K562 (cell line): ENCODE measurements at regions not wholly inside any gene's neighbourhood (a gene's known extent, or its start where the extent isn't known, plus 50 kb on each side); places are given as distances from the start of the nearest gene placed in this dataset.

Source experiments
- ATAC-seq: fragments of 200-7000 bp; cut with Tn5 transposase; 3 replicates; pipeline ENCODE4 v1.9.1; 2020; ENCODE audit warnings: moderate library complexity
- BruUV-seq: library from RNA; stranded (reverse); fragments of 400-500 nt; replicated peaks from 2 replicates; lab custom pipeline; 2021; lab: Mats Ljungman, UMichigan
- CTCF ChIA-PET: fragments of 300-600 bp; formaldehyde crosslinking; extraction: SDS; loops from one replicate; lab custom pipeline; 2021; ENCODE audit warnings: low intra/inter-chr PET ratio; lab: Yijun Ruan, JAX
- POLR2A ChIA-PET: fragments of 300-600, 350-650 bp; sonication (Branson Sonifier 250); formaldehyde crosslinking; extraction: SDS; loops from one replicate; lab custom pipeline; 2021; ENCODE audit warnings: antibody characterized with exemption, inconsistent platforms; lab: Yijun Ruan, JAX
- DNase-seq, 4 experiments: peaks; one replicate each; pipeline versions ENCODE4 v3.0.0 to v3.0.0-alpha.2; 2011 to 2018; ENCODE audit warnings: low spot score in 3 of 4, mixed read lengths in 3 of 4; ENCODE audit errors: extremely low read depth in 1 of 4
- FAIRE-seq: peaks from 2 replicates; lab custom pipeline; 2011; peaks lifted over from hg19 to GRCh38; lab: Jason Lieb, UNC
- H2AFZ ChIP-seq: 2 replicates; pipeline ENCODE4 v1.6.0; 2011; ENCODE audit warnings: low read depth, low read length, control low read depth, inconsistent platforms
- H3K27ac ChIP-seq: fragments of 200-600 bp; 3 replicates; pipeline ENCODE4 v1.8.0; 2011; ENCODE audit warnings: low read depth, mild to moderate bottlenecking, control low read depth, inconsistent platforms, low read length, moderate library complexity, mixed read lengths; ENCODE audit errors: extremely low read depth
- H3K27me3 ChIP-seq, 2 experiments: fragments of 300-600 bp in 1 of 2; 2 replicates in 1 of 2; 3 replicates in 1 of 2; pipeline versions ENCODE4 v1.6.0 to v1.8.0; 2011; ENCODE audit warnings: inconsistent platforms in 2 of 2, low read length in 2 of 2, mild to moderate bottlenecking in 1 of 2, mixed read lengths in 1 of 2, moderate library complexity in 1 of 2; ENCODE audit not compliant: control insufficient read depth in 2 of 2, insufficient read depth in 2 of 2
- H3K36me3 ChIP-seq: fragments of 300-600 bp; 3 replicates; pipeline ENCODE4 v1.8.0; 2011; ENCODE audit warnings: mild to moderate bottlenecking, low read length, inconsistent platforms; ENCODE audit not compliant: control insufficient read depth, insufficient read depth
- H3K4me1 ChIP-seq, 2 experiments: fragments of 200-600 bp in 1 of 2; replicated peaks in 1 of 2; 2 replicates in 1 of 2; 3 replicates in 1 of 2; pipeline versions ENCODE4 v1.5.1 to v1.8.0; 2011; ENCODE audit warnings: inconsistent platforms in 2 of 2, low read length in 2 of 2, mild to moderate bottlenecking in 1 of 2, mixed read lengths in 1 of 2, moderate library complexity in 1 of 2; ENCODE audit not compliant: control insufficient read depth in 2 of 2, insufficient read depth in 2 of 2
- H3K4me2 ChIP-seq: 2 replicates; pipeline ENCODE4 v1.6.1; 2011; ENCODE audit warnings: low read length, control low read depth, inconsistent platforms, mixed read lengths; ENCODE audit not compliant: insufficient read depth
- H3K4me3 ChIP-seq: fragments of 200-600 bp; sonication (generic), shearing (Covaris generic); 2 replicates; pipeline ENCODE4 v1.5.1; 2016; ENCODE audit warnings: control low read depth, inconsistent platforms
- H3K79me2 ChIP-seq: fragments of 200-600 bp; 3 replicates; pipeline ENCODE4 v1.8.0; 2011; ENCODE audit warnings: low read length, inconsistent platforms; ENCODE audit not compliant: control insufficient read depth, insufficient read depth
- H3K9ac ChIP-seq, 2 experiments: 2 replicates each; pipeline versions ENCODE4 v1.6.0 to v1.6.1; 2011; ENCODE audit warnings: low read depth in 2 of 2, low read length in 2 of 2, control low read depth in 1 of 2, inconsistent platforms in 1 of 2, mild to moderate bottlenecking in 1 of 2, mixed read lengths in 1 of 2; ENCODE audit not compliant: insufficient read depth in 1 of 2
- H3K9me1 ChIP-seq: one replicate; pipeline ENCODE4 v1.6.0; 2011; ENCODE audit warnings: inconsistent platforms, mild to moderate bottlenecking, low read length, moderate library complexity; ENCODE audit not compliant: control insufficient read depth, insufficient read depth
- H3K9me3 ChIP-seq: replicated peaks from 2 replicates; pipeline ENCODE4 v1.5.1; 2011; ENCODE audit warnings: low read depth, low read length, inconsistent platforms; ENCODE audit not compliant: control insufficient read depth, insufficient read depth
- H4K20me1 ChIP-seq: replicated peaks from 2 replicates; pipeline ENCODE4 v1.6.1; 2011; ENCODE audit warnings: low read length, inconsistent platforms, mixed read lengths; ENCODE audit not compliant: control insufficient read depth, insufficient read depth
- BCL6 ChIP-seq: fragments of 250-450 bp; sonication (Bioruptor Pico); IDR thresholded peaks from 2 replicates; pipeline ENCODE4 v1.4.0; 2020
- BRD9 ChIP-seq: fragments of 450-650 bp; IDR thresholded peaks from 2 replicates; pipeline ENCODE4 v1.6.1; 2018; ENCODE audit warnings: low read depth; ENCODE audit not compliant: partially characterized antibody
- CBX2 ChIP-seq: fragments of 200-600 bp; sonication (generic); IDR thresholded peaks from one replicate; pipeline ENCODE4 v1.6.1; 2012; ENCODE audit warnings: mild to moderate bottlenecking, low read length, inconsistent platforms; ENCODE audit not compliant: insufficient read depth, poor library complexity, severe bottlenecking
- DPF2 ChIP-seq: fragments of 450-650 bp; IDR thresholded peaks from 2 replicates; pipeline ENCODE4 v1.6.1; 2016
- HDAC6 ChIP-seq: IDR thresholded peaks from 2 replicates; pipeline ENCODE4 v1.6.1; 2012; ENCODE audit warnings: low read depth, mild to moderate bottlenecking, control low read depth, inconsistent platforms, low read length, moderate library complexity
- HSF4 ChIP-seq: fragments of 250-450 bp; sonication (Bioruptor Pico); IDR thresholded peaks from 2 replicates; pipeline ENCODE4 v2.1.2; 2022; ENCODE audit warnings: mild to moderate bottlenecking, moderate library complexity, borderline replicate concordance
- KAT2B ChIP-seq: IDR thresholded peaks from one replicate; pipeline ENCODE4 v1.6.1; 2012; ENCODE audit warnings: low read depth, mild to moderate bottlenecking, control low read depth, inconsistent platforms, low read length, moderate library complexity
- KDM5B ChIP-seq: fragments of 200-600 bp; sonication (generic); IDR thresholded peaks from 2 replicates; pipeline ENCODE4 v1.6.1; 2012; ENCODE audit warnings: low read depth, mild to moderate bottlenecking, moderate library complexity, low read length, control low read depth, inconsistent platforms; ENCODE audit not compliant: insufficient replicate concordance
- MAFG ChIP-seq: fragments of 450-650 bp; conservative IDR thresholded peaks from 2 replicates; pipeline ENCODE4 v1.6.1; 2016; ENCODE audit warnings: missing genetic modification characterization, missing compliant biosample characterization
- MTF1 ChIP-seq: fragments of 250-450 bp; sonication (Bioruptor Pico); IDR thresholded peaks from 2 replicates; pipeline ENCODE4 v1.9.0; 2021; ENCODE audit warnings: moderate library complexity, mild to moderate bottlenecking, inconsistent platforms, borderline replicate concordance
- RB1 ChIP-seq: fragments of 450-650 bp; IDR thresholded peaks from 2 replicates; pipeline ENCODE4 v1.6.1; 2017; ENCODE audit warnings: low read depth, mild to moderate bottlenecking
- SMARCC2 ChIP-seq: fragments of 450-650 bp; IDR thresholded peaks from 2 replicates; pipeline ENCODE4 v1.6.1; 2017; ENCODE audit warnings: antibody characterized with exemption, moderate library complexity, mild to moderate bottlenecking, low read depth
- SMARCE1 ChIP-seq: fragments of 450-650 bp; IDR thresholded peaks from 2 replicates; pipeline ENCODE4 v1.7.1; 2016; ENCODE audit warnings: mild to moderate bottlenecking
- ZNF140 ChIP-seq: fragments of 250-450 bp; sonication (Bioruptor Pico); IDR thresholded peaks from 2 replicates; pipeline ENCODE4 v1.8.0; 2021; ENCODE audit warnings: moderate library complexity, mild to moderate bottlenecking, inconsistent platforms
- WGBS: fragments of 100-300 bp; shearing (Covaris generic); methylation state at CpG from one replicate; pipeline ENCODE4 v1.1.6; 2016; ENCODE audit warnings: low coverage, mixed read lengths; ENCODE audit not compliant: insufficient coverage; ENCODE audit errors: missing lambda C conversion rate; 5-methylcytosine and 5-hydroxymethylcytosine counted together
- in situ Hi-C: fragments of 300-500 bp; cut with MboI; formaldehyde crosslinking; loops from 4 replicates; pipeline ENCODE4 v1.15.0; 2018; ENCODE audit warnings: inconsistent platforms, mixed read lengths
- intact Hi-C: fragments of 100-400 bp; cut with micrococcal nuclease; formaldehyde crosslinking; loops from 2 replicates; pipeline ENCODE4 v1.14.2; 2022
- TF ChIP-seq, protein P1 (sequence below): fragments of 450-650 bp; IDR thresholded peaks from 2 replicates; pipeline ENCODE4 v1.6.1; 2017; ENCODE audit warnings: mild to moderate bottlenecking, moderate library complexity
- TF ChIP-seq, protein P2 (sequence below): IDR thresholded peaks from 2 replicates; pipeline ENCODE4 v1.6.1; 2012; ENCODE audit warnings: low read depth, low read length, improper control_type of control experiment, borderline replicate concordance
- TF ChIP-seq, protein P3 (sequence below): fragments of 450-650 bp; formaldehyde crosslinking; IDR thresholded peaks from 2 replicates; pipeline ENCODE4 v1.4.0; 2020; ENCODE audit warnings: mild to moderate bottlenecking
- TF ChIP-seq, protein P4 (sequence below): sonication (generic); formaldehyde crosslinking; IDR thresholded peaks from 2 replicates; pipeline ENCODE4 v1.8.1; 2022; ENCODE audit warnings: missing genetic modification reagents

DNA sequence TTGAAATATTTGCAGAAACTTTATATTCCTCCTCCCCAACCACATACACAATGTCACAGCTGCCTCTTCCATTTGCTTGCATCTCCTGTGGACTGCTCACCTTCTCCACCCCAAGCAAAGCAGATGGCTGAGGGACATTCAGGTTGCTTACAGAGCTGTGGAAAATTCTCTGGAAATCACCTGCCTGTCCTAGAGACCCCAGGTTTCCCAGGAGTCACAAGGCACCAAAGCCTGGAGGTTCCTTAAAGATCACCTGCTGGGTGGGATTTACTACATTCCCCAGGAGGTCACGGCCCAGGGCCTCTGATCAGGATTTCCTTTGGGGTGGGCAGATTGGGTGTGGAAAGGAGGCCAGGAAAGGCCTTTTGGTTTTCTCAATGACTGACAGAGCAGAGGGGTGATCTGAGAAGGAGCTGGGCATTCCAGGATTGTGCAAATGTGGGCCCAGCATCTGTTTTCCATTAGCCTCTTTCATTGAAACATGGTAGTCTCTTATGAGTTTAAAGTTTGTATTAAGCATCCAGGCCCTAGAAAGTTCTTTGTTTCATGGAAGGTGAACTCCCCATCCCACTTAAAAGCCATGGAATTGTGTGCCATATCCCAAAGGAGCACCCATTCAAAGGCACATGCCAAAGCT lies 410.7 kb upstream of the TNP1 start:
- no peak for TF ChIP-seq RB1
- no peak for TF ChIP-seq KAT2B
- TF ChIP-seq, protein P1, sequence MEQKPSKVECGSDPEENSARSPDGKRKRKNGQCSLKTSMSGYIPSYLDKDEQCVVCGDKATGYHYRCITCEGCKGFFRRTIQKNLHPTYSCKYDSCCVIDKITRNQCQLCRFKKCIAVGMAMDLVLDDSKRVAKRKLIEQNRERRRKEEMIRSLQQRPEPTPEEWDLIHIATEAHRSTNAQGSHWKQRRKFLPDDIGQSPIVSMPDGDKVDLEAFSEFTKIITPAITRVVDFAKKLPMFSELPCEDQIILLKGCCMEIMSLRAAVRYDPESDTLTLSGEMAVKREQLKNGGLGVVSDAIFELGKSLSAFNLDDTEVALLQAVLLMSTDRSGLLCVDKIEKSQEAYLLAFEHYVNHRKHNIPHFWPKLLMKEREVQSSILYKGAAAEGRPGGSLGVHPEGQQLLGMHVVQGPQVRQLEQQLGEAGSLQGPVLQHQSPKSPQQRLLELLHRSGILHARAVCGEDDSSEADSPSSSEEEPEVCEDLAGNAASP, result no peak
- TF ChIP-seq DPF2, result no peak
- TF ChIP-seq ZNF140 (CRISPR knock-in tag), result no peak
- TF ChIP-seq SMARCC2, result no peak
- no peak for TF ChIP-seq KDM5B
- TF ChIP-seq, protein P2, sequence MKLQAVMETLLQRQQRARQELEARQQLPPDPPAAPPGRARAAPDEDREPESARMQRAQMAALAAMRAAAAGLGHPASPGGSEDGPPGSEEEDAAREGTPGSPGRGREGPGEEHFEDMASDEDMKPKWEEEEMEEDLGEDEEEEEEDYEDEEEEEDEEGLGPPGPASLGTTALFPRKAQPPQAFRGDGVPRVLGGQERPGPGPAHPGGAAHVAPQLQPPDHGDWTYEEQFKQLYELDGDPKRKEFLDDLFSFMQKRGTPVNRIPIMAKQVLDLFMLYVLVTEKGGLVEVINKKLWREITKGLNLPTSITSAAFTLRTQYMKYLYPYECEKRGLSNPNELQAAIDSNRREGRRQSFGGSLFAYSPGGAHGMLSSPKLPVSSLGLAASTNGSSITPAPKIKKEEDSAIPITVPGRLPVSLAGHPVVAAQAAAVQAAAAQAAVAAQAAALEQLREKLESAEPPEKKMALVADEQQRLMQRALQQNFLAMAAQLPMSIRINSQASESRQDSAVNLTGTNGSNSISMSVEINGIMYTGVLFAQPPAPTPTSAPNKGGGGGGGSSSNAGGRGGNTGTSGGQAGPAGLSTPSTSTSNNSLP, result no peak
- no peak for TF ChIP-seq BRD9
- TF ChIP-seq HSF4 (CRISPR knock-in tag), result no peak
- no peak for TF ChIP-seq MTF1 (CRISPR knock-in tag)
- TF ChIP-seq, protein P3, sequence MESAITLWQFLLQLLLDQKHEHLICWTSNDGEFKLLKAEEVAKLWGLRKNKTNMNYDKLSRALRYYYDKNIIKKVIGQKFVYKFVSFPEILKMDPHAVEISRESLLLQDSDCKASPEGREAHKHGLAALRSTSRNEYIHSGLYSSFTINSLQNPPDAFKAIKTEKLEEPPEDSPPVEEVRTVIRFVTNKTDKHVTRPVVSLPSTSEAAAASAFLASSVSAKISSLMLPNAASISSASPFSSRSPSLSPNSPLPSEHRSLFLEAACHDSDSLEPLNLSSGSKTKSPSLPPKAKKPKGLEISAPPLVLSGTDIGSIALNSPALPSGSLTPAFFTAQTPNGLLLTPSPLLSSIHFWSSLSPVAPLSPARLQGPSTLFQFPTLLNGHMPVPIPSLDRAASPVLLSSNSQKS, result no peak
- TF ChIP-seq SMARCE1, result no peak
- TF ChIP-seq, protein P4, sequence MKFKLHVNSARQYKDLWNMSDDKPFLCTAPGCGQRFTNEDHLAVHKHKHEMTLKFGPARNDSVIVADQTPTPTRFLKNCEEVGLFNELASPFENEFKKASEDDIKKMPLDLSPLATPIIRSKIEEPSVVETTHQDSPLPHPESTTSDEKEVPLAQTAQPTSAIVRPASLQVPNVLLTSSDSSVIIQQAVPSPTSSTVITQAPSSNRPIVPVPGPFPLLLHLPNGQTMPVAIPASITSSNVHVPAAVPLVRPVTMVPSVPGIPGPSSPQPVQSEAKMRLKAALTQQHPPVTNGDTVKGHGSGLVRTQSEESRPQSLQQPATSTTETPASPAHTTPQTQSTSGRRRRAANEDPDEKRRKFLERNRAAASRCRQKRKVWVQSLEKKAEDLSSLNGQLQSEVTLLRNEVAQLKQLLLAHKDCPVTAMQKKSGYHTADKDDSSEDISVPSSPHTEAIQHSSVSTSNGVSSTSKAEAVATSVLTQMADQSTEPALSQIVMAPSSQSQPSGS, result no peak
- TF ChIP-seq CBX2, result no peak
- no peak for TF ChIP-seq HDAC6
- no peak for TF ChIP-seq MAFG (tag)
- TF ChIP-seq BCL6 (CRISPR knock-in tag), result no peak
- ChIA-PET CTCF (no interaction called here), POLR2A (interaction anchor here (0.5 to 1.8 kb wide), 2 partner anchors 9 to 15 kb away, joined by 3 to 4 read pairs; no protein-coding TSS in a partner anchor)
- Histone ChIP-seq H4K20me1 (no peaks in the 10 kb centered on the region), H3K9me3 (no peaks in the 10 kb centered on the region), H3K79me2 (no peaks in the 10 kb centered on the region), H3K4me1 (no peaks in the 10 kb centered on the region), H3K27ac (no peak overlapping the region), H3K9me1 (no peaks in the 10 kb centered on the region), H3K4me2 (no peak overlapping the region), H3K36me3 (no peaks in the 10 kb centered on the region), H3K4me3 (no peak overlapping the region), H3K27me3 (no peaks in the 10 kb centered on the region), H2AFZ (no peak overlapping the region), H3K9ac (no peak overlapping the region)
- FAIRE-seq (no peak), ATAC-seq (no peak), DNase-seq (no peak)
- in situ Hi-C loops, result no loop called here
- intact Hi-C loops, result no loop called here
- no TSS peak for BruUV-seq
- WGBS, result 0% methylated on average over 1 of the region's 1 CpG
